ENCODE measurements at regions not wholly inside any gene's neighbourhood (a gene's known extent, or its start where the extent isn't known, plus 50 kb on each side); places are given as distances from the start of the nearest gene placed in this dataset.

DNA sequence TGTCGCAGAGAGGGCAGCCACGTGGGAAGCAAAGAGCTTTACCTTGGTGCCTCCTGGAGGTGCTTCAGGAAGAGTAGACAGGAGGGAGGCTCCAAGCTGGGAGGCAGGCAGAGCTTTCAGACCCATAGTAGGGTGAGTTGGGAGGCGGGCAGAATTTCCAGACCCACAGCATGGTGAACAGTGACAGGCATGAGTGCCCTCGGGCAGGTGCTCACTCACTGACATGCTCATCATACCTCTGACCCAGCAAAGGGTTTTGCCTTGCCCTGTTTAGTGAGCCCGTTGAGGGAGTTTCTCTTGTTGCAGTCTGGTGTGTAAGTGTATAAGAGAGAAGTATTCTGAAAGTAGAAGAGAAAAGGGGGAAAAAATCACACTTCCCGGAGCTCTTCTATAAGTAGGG is 86.4 kb upstream of the NTM start:
- BruUV-seq (replicated peaks), result no TSS peak
- no peaks in the 10 kb centered on the region for H3K79me2 ChIP-seq (ENCODE audit: insufficient read depth, low read depth, low read length)
- H3K36me3 ChIP-seq (ENCODE audit: insufficient read depth, low read length), result no peaks in the 10 kb centered on the region
- intact Hi-C loops (cut with micrococcal nuclease; ENCODE audit: unreplicated experiment), result no loop called here
- no peak overlapping the region for H3K27ac ChIP-seq (ENCODE audit: low read depth, low read length, poor library complexity, severe bottlenecking)
- no peaks in the 10 kb centered on the region for H3K9me3 ChIP-seq (ENCODE audit: low read length)
- H4K20me1 ChIP-seq (ENCODE audit: insufficient read depth, low read length), result no peaks in the 10 kb centered on the region
- no peaks in the 10 kb centered on the region for H3K9me2 ChIP-seq (ENCODE audit: insufficient read depth, low read length)
- TF ChIP-seq CTCF (conservative IDR thresholded peaks at IDR 0.05; ENCODE audit: low read length), result no peak
- no peak for TF ChIP-seq EZH2phosphoT487 (IDR thresholded peaks at IDR 0.05; ENCODE audit: borderline replicate concordance, low read depth, low read length)
- H3K4me3 ChIP-seq (ENCODE audit: low read depth, low read length, poor library complexity, severe bottlenecking), result no peak overlapping the region
- POLR2A ChIA-PET, result no interaction called here
- DNase-seq (ENCODE audit: low spot score), result no peak
- no peak overlapping the region for H3K4me2 ChIP-seq (ENCODE audit: low read length)
- no peak overlapping the region for H2AFZ ChIP-seq (ENCODE audit: low read length)
- H3K4me1 ChIP-seq (ENCODE audit: insufficient read depth, low read length, poor library complexity, severe bottlenecking), result no peaks in the 10 kb centered on the region
- CTCF ChIA-PET (ENCODE audit: unreplicated experiment), result no interaction called here

GRCh38 chr11:131288521-131289091 is 81.8 kb upstream of the NTM start:
- H3K79me2 ChIP-seq (ENCODE audit: insufficient read depth, low read depth, low read length), result no peaks in the 10 kb centered on the region
- no peak overlapping the region for H3K27ac ChIP-seq (ENCODE audit: low read depth, low read length, poor library complexity, severe bottlenecking)
- H2AFZ ChIP-seq (ENCODE audit: low read length), result no peak overlapping the region
- ChIA-PET CTCF (ENCODE audit: unreplicated experiment) (no interaction called here), POLR2A (no interaction called here)
- no peak for DNase-seq (ENCODE audit: low spot score)
- H3K9me2 ChIP-seq (ENCODE audit: insufficient read depth, low read length), result no peaks in the 10 kb centered on the region
- BruUV-seq (replicated peaks), result no TSS peak
- H3K36me3 ChIP-seq (ENCODE audit: insufficient read depth, low read length), result no peaks in the 10 kb centered on the region
- no peak for TF ChIP-seq CTCF (conservative IDR thresholded peaks at IDR 0.05; ENCODE audit: low read length)
- TF ChIP-seq EZH2phosphoT487 (IDR thresholded peaks at IDR 0.05; ENCODE audit: borderline replicate concordance, low read depth, low read length), result no peak
- H3K9me3 ChIP-seq (ENCODE audit: low read length), result no peaks in the 10 kb centered on the region
- no peak overlapping the region for H3K4me2 ChIP-seq (ENCODE audit: low read length)
- H3K4me1 ChIP-seq (ENCODE audit: insufficient read depth, low read length, poor library complexity, severe bottlenecking), result no peaks in the 10 kb centered on the region
- H3K4me3 ChIP-seq (ENCODE audit: low read depth, low read length, poor library complexity, severe bottlenecking), result no peak overlapping the region
- intact Hi-C loops (cut with micrococcal nuclease; ENCODE audit: unreplicated experiment), result no loop called here
- no peaks in the 10 kb centered on the region for H4K20me1 ChIP-seq (ENCODE audit: insufficient read depth, low read length)

- Histone ChIP-seq H3K36me3 (ENCODE audit: insufficient read depth, low read length) (no peaks in the 10 kb centered on the region), H3K4me1 (ENCODE audit: insufficient read depth, low read length, poor library complexity, severe bottlenecking) (no peaks in the 10 kb centered on the region), H4K20me1 (ENCODE audit: insufficient read depth, low read length) (no peaks in the 10 kb centered on the region), H3K9me2 (ENCODE audit: insufficient read depth, low read length) (no peaks in the 10 kb centered on the region), H3K79me2 (ENCODE audit: insufficient read depth, low read depth, low read length) (no peaks in the 10 kb centered on the region), H2AFZ (ENCODE audit: low read length) (no peak overlapping the region), H3K9me3 (ENCODE audit: low read length) (no peaks in the 10 kb centered on the region), H3K4me2 (ENCODE audit: low read length) (no peak overlapping the region), H3K27ac (ENCODE audit: low read depth, low read length, poor library complexity, severe bottlenecking) (no peak overlapping the region), H3K4me3 (ENCODE audit: low read depth, low read length, poor library complexity, severe bottlenecking) (no peak overlapping the region)
- ChIA-PET POLR2A (no interaction called here), CTCF (ENCODE audit: unreplicated experiment) (no interaction called here)
- no peak for DNase-seq (ENCODE audit: low spot score)
- intact Hi-C loops (cut with micrococcal nuclease; ENCODE audit: unreplicated experiment), result no loop called here
- TF ChIP-seq CTCF (conservative IDR thresholded peaks at IDR 0.05; ENCODE audit: low read length) (no peak), EZH2phosphoT487 (IDR thresholded peaks at IDR 0.05; ENCODE audit: borderline replicate concordance, low read depth, low read length) (no peak)
- no TSS peak for BruUV-seq (replicated peaks)
Observed at GRCh38 chr11:131290185-131290584, 80.2 kb upstream of the NTM start.
